Tibial artery (tissue), 4 donors: ENCODE measurements at regions not wholly inside any gene's neighbourhood (a gene's known extent, or its start where the extent isn't known, plus 50 kb on each side); places are given as distances from the start of the nearest gene placed in this dataset.

ENCODE experiments used
- DNase-seq, 2 donors: peaks; one replicate each; pipeline ENCODE4 v3.0.0-alpha.2; 2019
- H3K27ac ChIP-seq, 2 donors: fragments of 200-600 bp; sonication (generic) in 1 of 2; 1 replicate in 1 of 2; 2 replicates in 1 of 2; pipeline ENCODE4 v1.5.1; 2018 to 2019; ENCODE audit warnings: mild to moderate bottlenecking in 1 of 2
- H3K27me3 ChIP-seq, 2 donors: fragments of 200-600 bp; sonication (generic) in 1 of 2; one replicate each; pipeline versions ENCODE4 v1.5.1 to v1.6.0; 2016 to 2019
- H3K36me3 ChIP-seq, 3 donors: fragments of 200-600 bp; sonication (generic) in 2 of 3; one replicate each; pipeline ENCODE4 v1.5.1; 2016 to 2019; ENCODE audit warnings: mild to moderate bottlenecking in 2 of 3
- H3K4me1 ChIP-seq, 4 donors: fragments of 200-600 bp; sonication (generic) in 2 of 4; 1 replicate in 3 of 4; 2 replicates in 1 of 4; pipeline ENCODE4 v1.5.1; 2016 to 2019
- H3K4me3 ChIP-seq, 2 donors: fragments of 200-600 bp; sonication (generic) in 1 of 2; 1 replicate in 1 of 2; 2 replicates in 1 of 2; pipeline ENCODE4 v1.5.1; 2018 to 2019; ENCODE audit warnings: mild to moderate bottlenecking in 2 of 2
- H3K9me3 ChIP-seq, 3 donors: fragments of 200-600 bp; sonication (generic) in 1 of 3; one replicate each; pipeline ENCODE4 v1.5.1; 2016 to 2019
- intact Hi-C: fragments of 100-400 bp; cut with DNase I; formaldehyde crosslinking; loops from one replicate; pipeline ENCODE4 v1.15.0; 2023; ENCODE audit warnings: low total_unique reads
- TF ChIP-seq, protein P1 (sequence below), 2 experiments: fragments of 200-600 bp in 1 of 2; fragments of 450-650 bp in 1 of 2; IDR thresholded peaks; one replicate each; pipeline ENCODE4 v1.5.1; 2017 to 2019; ENCODE audit warnings: antibody characterized with exemption in 2 of 2, mild to moderate bottlenecking in 1 of 2, moderate library complexity in 1 of 2

DNA sequence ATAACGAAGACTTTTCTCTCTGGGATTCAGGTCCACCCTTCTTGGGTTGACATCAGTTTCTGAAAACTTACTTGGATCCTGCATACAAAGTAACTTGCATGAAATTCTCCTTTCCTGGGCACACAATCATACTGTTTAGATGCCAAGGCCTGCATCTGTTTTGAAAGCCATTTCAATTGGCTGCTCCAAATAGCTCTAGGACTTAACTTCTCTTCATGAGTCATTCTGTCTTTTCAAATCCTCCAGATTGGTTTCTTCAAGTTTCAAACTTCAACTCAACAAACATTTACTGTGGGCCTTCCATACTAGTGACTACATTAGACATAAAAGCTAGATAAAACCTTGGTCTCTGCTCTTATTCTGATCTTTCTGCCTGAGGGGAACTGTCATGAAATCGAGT, 54.8 kb upstream of the HMHB1 start:
- Histone ChIP-seq H3K4me3 (no peak overlapping the region), H3K9me3 (no peaks in the 10 kb centered on the region), H3K4me1 (no peaks in the 10 kb centered on the region), H3K36me3 (no peaks in the 10 kb centered on the region), H3K27ac (no peak overlapping the region), H3K27me3 (no peaks in the 10 kb centered on the region)
- intact Hi-C loops = no loop called here
- TF ChIP-seq, protein P1, sequence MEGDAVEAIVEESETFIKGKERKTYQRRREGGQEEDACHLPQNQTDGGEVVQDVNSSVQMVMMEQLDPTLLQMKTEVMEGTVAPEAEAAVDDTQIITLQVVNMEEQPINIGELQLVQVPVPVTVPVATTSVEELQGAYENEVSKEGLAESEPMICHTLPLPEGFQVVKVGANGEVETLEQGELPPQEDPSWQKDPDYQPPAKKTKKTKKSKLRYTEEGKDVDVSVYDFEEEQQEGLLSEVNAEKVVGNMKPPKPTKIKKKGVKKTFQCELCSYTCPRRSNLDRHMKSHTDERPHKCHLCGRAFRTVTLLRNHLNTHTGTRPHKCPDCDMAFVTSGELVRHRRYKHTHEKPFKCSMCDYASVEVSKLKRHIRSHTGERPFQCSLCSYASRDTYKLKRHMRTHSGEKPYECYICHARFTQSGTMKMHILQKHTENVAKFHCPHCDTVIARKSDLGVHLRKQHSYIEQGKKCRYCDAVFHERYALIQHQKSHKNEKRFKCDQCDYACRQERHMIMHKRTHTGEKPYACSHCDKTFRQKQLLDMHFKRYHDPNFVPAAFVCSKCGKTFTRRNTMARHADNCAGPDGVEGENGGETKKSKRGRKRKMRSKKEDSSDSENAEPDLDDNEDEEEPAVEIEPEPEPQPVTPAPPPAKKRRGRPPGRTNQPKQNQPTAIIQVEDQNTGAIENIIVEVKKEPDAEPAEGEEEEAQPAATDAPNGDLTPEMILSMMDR (IDR thresholded peaks at IDR 0.05) = no peak
- no peak for DNase-seq

DNA sequence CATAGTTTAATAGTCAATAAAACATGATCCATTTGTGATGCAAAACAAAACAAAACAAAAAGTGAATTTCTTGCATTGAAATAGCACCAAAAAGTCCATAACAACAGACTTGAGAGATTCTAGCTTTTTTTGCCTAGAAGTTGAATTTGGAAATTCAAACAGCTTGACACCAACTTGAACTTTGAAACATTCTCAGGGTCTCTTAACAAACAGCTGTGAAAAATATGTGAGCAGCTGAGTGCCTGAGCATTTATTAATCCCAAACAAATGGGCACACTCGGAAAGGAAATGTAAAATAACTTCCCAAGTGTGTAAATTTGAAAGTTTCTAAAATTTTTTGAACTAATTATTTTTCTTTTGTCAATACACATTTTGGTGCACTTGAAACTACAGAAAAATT, 56.0 kb upstream of the HMHB1 start:
- DNase-seq = no peak
- Histone ChIP-seq H3K36me3 (no peaks in the 10 kb centered on the region), H3K27me3 (no peaks in the 10 kb centered on the region), H3K4me1 (no peaks in the 10 kb centered on the region), H3K4me3 (no peak overlapping the region), H3K9me3 (no peaks in the 10 kb centered on the region), H3K27ac (no peak overlapping the region)
- intact Hi-C loops = no loop called here
- TF ChIP-seq, protein P1 (IDR thresholded peaks at IDR 0.05) = no peak

DNA sequence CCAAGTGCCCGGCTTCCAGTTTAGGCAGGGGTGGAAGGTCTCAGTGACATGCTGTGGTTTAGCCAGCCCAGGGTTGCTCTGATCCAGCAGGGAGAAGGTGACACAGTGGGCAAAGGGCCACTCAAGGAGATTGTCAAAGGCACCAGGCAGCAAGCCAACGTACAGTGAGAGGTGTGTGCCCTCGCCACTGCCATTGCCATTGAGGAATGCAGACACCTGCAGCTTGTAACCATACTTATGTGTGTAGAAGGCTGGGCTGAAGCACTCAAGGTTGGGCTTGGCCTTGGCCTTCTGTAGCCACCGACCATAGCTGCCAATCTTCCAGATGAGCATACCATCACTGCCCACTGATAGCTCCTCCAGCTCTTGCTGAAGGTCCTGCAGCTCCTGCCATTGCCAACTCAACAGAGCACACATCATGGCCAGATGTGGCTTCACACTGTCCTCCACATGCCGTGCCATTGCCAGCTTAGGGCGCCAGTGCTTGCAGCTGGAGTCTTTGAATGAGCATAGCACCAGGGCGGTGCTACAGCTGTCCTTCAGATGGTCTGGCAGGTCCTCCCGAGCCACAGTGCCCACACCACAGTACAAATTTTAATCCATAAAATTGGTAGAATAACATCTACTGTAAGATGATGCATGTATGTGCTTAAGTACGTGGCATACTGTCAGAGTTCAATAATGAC, 59.7 kb upstream of the HMHB1 start:
- Histone ChIP-seq H3K36me3 (no peaks in the 10 kb centered on the region), H3K27ac (no peak overlapping the region), H3K4me3 (no peak overlapping the region), H3K9me3 (no peaks in the 10 kb centered on the region), H3K4me1 (no peaks in the 10 kb centered on the region), H3K27me3 (no peaks in the 10 kb centered on the region)
- intact Hi-C loops = no loop called here
- DNase-seq = no peak
- TF ChIP-seq, protein P1 (IDR thresholded peaks at IDR 0.05) = no peak

- no peaks in the 10 kb centered on the region for H3K9me3 ChIP-seq
- H3K36me3 ChIP-seq = no peaks in the 10 kb centered on the region
- intact Hi-C loops = no loop called here
- H3K27ac ChIP-seq = no peak overlapping the region
- no peaks in the 10 kb centered on the region for H3K27me3 ChIP-seq
- TF ChIP-seq, protein P1 (IDR thresholded peaks at IDR 0.05) = no peak
- H3K4me1 ChIP-seq = no peaks in the 10 kb centered on the region
- DNase-seq = no peak
- no peak overlapping the region for H3K4me3 ChIP-seq
Observed at GRCh38 chr5:143751342-143751741, 60.6 kb upstream of the HMHB1 start.

DNA sequence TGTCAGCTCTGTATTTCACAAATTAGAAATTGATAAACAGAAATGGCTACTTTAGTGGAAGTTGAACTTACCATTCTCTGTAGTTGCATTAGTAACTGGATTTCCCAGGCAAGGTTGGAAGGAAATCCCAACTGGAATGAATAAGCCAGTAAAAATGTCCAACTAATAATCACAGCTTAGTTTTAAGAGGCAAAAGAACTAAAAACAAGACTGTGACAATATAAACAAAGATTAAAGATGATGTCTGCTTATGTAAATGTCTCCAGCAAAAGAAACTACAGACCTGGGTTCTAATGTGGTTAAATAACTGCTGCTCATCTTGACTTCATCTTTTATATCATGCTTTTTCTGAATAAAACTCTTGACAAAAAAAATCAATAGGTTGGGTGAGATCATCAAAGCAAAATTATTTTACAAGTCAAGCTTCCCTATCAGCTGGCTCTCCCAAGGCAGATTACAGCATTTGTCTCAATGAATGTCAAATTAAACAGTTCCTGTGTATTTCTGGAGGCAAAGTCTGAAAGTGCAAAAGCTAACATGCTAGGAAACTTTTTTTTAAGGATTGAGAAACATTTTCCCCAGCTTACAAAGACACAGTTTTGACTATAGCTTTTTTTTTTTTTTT, 62.3 kb upstream of the HMHB1 start:
- Histone ChIP-seq H3K36me3 (no peaks in the 10 kb centered on the region), H3K27me3 (no peaks in the 10 kb centered on the region), H3K4me1 (no peaks in the 10 kb centered on the region), H3K9me3 (no peaks in the 10 kb centered on the region), H3K27ac (no peak overlapping the region), H3K4me3 (no peak overlapping the region)
- DNase-seq = no peak
- TF ChIP-seq, protein P1 (IDR thresholded peaks at IDR 0.05) = no peak
- intact Hi-C loops = no loop called here
